ENCODE measurements at regions not wholly inside any gene's neighbourhood (a gene's known extent, or its start where the extent isn't known, plus 50 kb on each side); places are given as distances from the start of the nearest gene placed in this dataset.

- Histone ChIP-seq H3K4me1 (ENCODE audit: insufficient read depth, low read length) (peaks cover 84% of the 10 kb centered on the region), H3K36me3 (replicated peaks in 1 of 2; ENCODE audit: control insufficient read depth in 1 of 2, insufficient read depth in 2 of 2, low read length in 2 of 2) (no peaks in the 10 kb centered on the region), H4K20me1 (ENCODE audit: insufficient read depth, low read length) (no peaks in the 10 kb centered on the region), H3K27ac (ENCODE audit: extremely low read length, insufficient read depth, low read length) (no peak overlapping the region), H3K27me3 (ENCODE audit: control insufficient read depth in 1 of 2, insufficient read depth in 2 of 2, low read length in 2 of 2) (peaks cover 4 to 13% of the 10 kb centered on the region in 2 experiments; a peak in 3 of 5 replicates), H3K9ac (ENCODE audit: insufficient read depth, low read depth, low read length) (no peak overlapping the region), H3K4me2 (ENCODE audit: low read depth, low read length) (no peak overlapping the region; the same call in 1 of the 2 replicates), H3K9me3 (ENCODE audit: low read length) (no peaks in the 10 kb centered on the region), H2AFZ (ENCODE audit: low read length) (no peak overlapping the region), H3K79me2 (ENCODE audit: insufficient read depth, low read length) (no peaks in the 10 kb centered on the region), H3K4me3 (replicated peaks in 1 of 3; ENCODE audit: insufficient read depth in 1 of 3, low read depth in 2 of 3, low read length in 3 of 3) (no peak overlapping the region)
- BruUV-seq (replicated peaks) = no TSS peak
- ChIA-PET CTCF (ENCODE audit: low intra/inter-chr PET ratio, low total read pairs) (no interaction called here), POLR2A (no interaction called here)
- DNase-seq (ENCODE audit: low spot score) = no peak
- ATAC-seq = no peak
- WGBS (ENCODE audit: low lambda C conversion rate) = 25% methylated on average over 5 of the region's 6 CpGs
- in situ Hi-C loops (cut with HindIII; ENCODE audit: extremely low pct_ligation_motif_present, low pct_unique_long_range_greater_than_20kb) = no loop called here
- intact Hi-C loops (cut with micrococcal nuclease; ENCODE audit: unreplicated experiment) = loop anchor here (5.0 kb wide), 1 partner anchor 49 kb away; no protein-coding TSS in a partner anchor
- no peak for FAIRE-seq
- TF ChIP-seq ZNF234 (CRISPR knock-in tag; conservative IDR thresholded peaks at IDR 0.05) (0 out of 2 replicates have a peak, but pooled peaks have one; percentile 45), HIC2 (CRISPR knock-in tag; IDR thresholded peaks at IDR 0.05; ENCODE audit: low read depth) (peak; percentile 16; the same call in 1 of the 2 replicates), ZNF224 (CRISPR knock-in tag; IDR thresholded peaks at IDR 0.05) (no peak), ARID4A (CRISPR knock-in tag; IDR thresholded peaks at IDR 0.05; ENCODE audit: borderline replicate concordance) (no peak), ZNF768 (CRISPR knock-in tag; IDR thresholded peaks at IDR 0.05) (peak; percentile 86), ZSCAN5A (CRISPR knock-in tag; IDR thresholded peaks at IDR 0.05; ENCODE audit: borderline replicate concordance) (no peak), ZSCAN21 (CRISPR knock-in tag; IDR thresholded peaks at IDR 0.05; ENCODE audit: borderline replicate concordance) (0 out of 2 replicates have a peak, but pooled peaks have one; percentile 15), ZNF263 (CRISPR knock-in tag; IDR thresholded peaks at IDR 0.05) (0 out of 2 replicates have a peak, but pooled peaks have one; percentile 6), ZNF121 (CRISPR knock-in tag; IDR thresholded peaks at IDR 0.05) (0 out of 2 replicates have a peak, but pooled peaks have one; percentile 39), MAFF (IDR thresholded peaks at IDR 0.05; ENCODE audit: low read depth, low read length) (no peak), ZNF687 (CRISPR knock-in tag; IDR thresholded peaks at IDR 0.05) (peak; percentile 40)
These were observed 134.2 kb downstream of the MRPL14 start for GRCh38 chr6:43992783-43993644.
